Esophagus squamous epithelium (tissue), 5 donors: ENCODE measurements at regions not wholly inside any gene's neighbourhood (a gene's known extent, or its start where the extent isn't known, plus 50 kb on each side); places are given as distances from the start of the nearest gene placed in this dataset.

Source experiments
- DNase-seq: peaks from one replicate; lab custom pipeline; 2025; lab: John Stamatoyannopoulos, UW
- H3K27ac ChIP-seq, 4 donors: fragments of 200-600 bp; sonication (generic); one replicate each; pipeline ENCODE4 v1.5.1; 2016 to 2019; ENCODE audit warnings: mild to moderate bottlenecking in 1 of 4
- H3K27me3 ChIP-seq, 4 donors: fragments of 200-600 bp; sonication (generic); 1 replicate in 3 of 4; 2 replicates in 1 of 4; pipeline versions ENCODE4 v1.5.1 to v1.6.0; 2017 to 2021; ENCODE audit warnings: antibody characterized with exemption in 1 of 4
- H3K36me3 ChIP-seq, 3 donors: fragments of 200-600 bp; sonication (generic); one replicate each; pipeline ENCODE4 v1.5.1; 2016 to 2019
- H3K4me1 ChIP-seq, 3 donors: fragments of 200-600 bp; sonication (generic); one replicate each; pipeline ENCODE4 v1.5.1; 2017 to 2019
- H3K4me3 ChIP-seq, 4 donors: fragments of 200-600 bp; sonication (generic); 1 replicate in 3 of 4; 2 replicates in 1 of 4; pipeline ENCODE4 v1.5.1; 2016 to 2019; ENCODE audit warnings: mild to moderate bottlenecking in 2 of 4, moderate library complexity in 1 of 4
- H3K9me3 ChIP-seq, 3 donors: fragments of 200-600 bp; sonication (generic); one replicate each; pipeline ENCODE4 v1.5.1; 2016 to 2019
- CTCF ChIP-seq, 6 experiments: fragments of 450-650 bp in 4 of 6; fragments of 200-600 bp in 2 of 6; sonication (generic) in 2 of 6; IDR thresholded peaks; one replicate each; pipeline ENCODE4 v1.5.1; 2016 to 2019; ENCODE audit warnings: antibody characterized with exemption in 6 of 6, mild to moderate bottlenecking in 4 of 6, moderate library complexity in 4 of 6
- POLR2A ChIP-seq, 4 donors: fragments of 450-650 bp; IDR thresholded peaks; one replicate each; pipeline ENCODE4 v1.6.1; 2017; ENCODE audit warnings: antibody characterized with exemption in 4 of 4, mild to moderate bottlenecking in 4 of 4, moderate library complexity in 3 of 4
- WGBS, 2 donors: methylation state at CpG; one replicate each; pipeline ENCODE4 v1.1.5; 2018; 5-methylcytosine and 5-hydroxymethylcytosine counted together
- intact Hi-C: fragments of 100-400 bp; cut with DNase I; formaldehyde crosslinking; loops from one replicate; pipeline ENCODE4 v1.15.0; 2022
- donor health status: DM: yes; HTN: yes; CAD: no.

- H3K27ac ChIP-seq = no peak overlapping the region
- H3K36me3 ChIP-seq = no peaks in the 10 kb centered on the region
- DNase-seq = no peak
- no peaks in the 10 kb centered on the region for H3K4me1 ChIP-seq
- no peak for TF ChIP-seq POLR2A (IDR thresholded peaks at IDR 0.05)
- no peak for TF ChIP-seq CTCF (IDR thresholded peaks at IDR 0.05)
- intact Hi-C loops = loop anchor here (10.0 kb wide), 1 partner anchor 48 kb away; no protein-coding TSS in a partner anchor
- 70 to 78% methylated on average over 6 of the region's 6 CpGs for WGBS, 2 donors
- no peaks in the 10 kb centered on the region for H3K9me3 ChIP-seq
- H3K27me3 ChIP-seq = no peaks in the 10 kb centered on the region
- H3K4me3 ChIP-seq = no peak overlapping the region
Observed at GRCh38 chr20:16212790-16213189, 360.5 kb downstream of the KIF16B start.

DNA sequence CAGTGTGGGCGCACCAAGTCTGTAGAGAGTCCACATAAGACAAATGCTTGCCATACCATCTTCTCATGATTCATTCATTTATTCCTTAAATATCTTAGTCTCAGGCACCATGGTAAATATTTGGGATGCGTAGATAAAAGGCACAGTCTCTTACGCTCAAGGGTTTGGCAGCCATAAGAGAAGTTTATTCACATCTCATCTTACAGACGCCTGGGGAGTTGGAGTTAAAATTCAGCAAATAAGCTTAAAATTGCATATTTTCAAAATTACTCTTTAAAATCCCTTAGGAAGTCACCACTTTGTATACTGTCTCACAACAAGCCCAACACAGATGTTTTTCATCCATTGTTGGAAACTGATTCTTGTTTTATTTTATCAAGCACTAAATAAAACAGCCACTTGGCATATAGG is 363.3 kb downstream of the KIF16B start:
- Histone ChIP-seq H3K4me1 (no peaks in the 10 kb centered on the region), H3K4me3 (no peak overlapping the region), H3K9me3 (no peaks in the 10 kb centered on the region), H3K27me3 (no peaks in the 10 kb centered on the region), H3K27ac (no peak overlapping the region), H3K36me3 (no peaks in the 10 kb centered on the region)
- DNase-seq = no peak
- 76% methylated on average over 4 of the region's 4 CpGs for WGBS, 2 donors
- intact Hi-C loops = loop anchor here (10.0 kb wide), 1 partner anchor 45 kb away; no protein-coding TSS in a partner anchor
- no peak for TF ChIP-seq POLR2A (IDR thresholded peaks at IDR 0.05)
- TF ChIP-seq CTCF (IDR thresholded peaks at IDR 0.05) = no peak

GRCh38 chr20:16209357-16209756 is 363.9 kb downstream of the KIF16B start:
- TF ChIP-seq CTCF (IDR thresholded peaks at IDR 0.05) = no peak
- no peak for TF ChIP-seq POLR2A (IDR thresholded peaks at IDR 0.05)
- no peak overlapping the region for H3K4me3 ChIP-seq
- H3K4me1 ChIP-seq = no peaks in the 10 kb centered on the region
- H3K27ac ChIP-seq = no peak overlapping the region
- WGBS, 2 donors = 76% methylated on average over 2 of the region's 2 CpGs; no CpG with 5 or more reads in 1 of the 2 donors
- no peaks in the 10 kb centered on the region for H3K27me3 ChIP-seq
- no peaks in the 10 kb centered on the region for H3K9me3 ChIP-seq
- no peaks in the 10 kb centered on the region for H3K36me3 ChIP-seq
- DNase-seq = no peak
- intact Hi-C loops = no loop called here

DNA sequence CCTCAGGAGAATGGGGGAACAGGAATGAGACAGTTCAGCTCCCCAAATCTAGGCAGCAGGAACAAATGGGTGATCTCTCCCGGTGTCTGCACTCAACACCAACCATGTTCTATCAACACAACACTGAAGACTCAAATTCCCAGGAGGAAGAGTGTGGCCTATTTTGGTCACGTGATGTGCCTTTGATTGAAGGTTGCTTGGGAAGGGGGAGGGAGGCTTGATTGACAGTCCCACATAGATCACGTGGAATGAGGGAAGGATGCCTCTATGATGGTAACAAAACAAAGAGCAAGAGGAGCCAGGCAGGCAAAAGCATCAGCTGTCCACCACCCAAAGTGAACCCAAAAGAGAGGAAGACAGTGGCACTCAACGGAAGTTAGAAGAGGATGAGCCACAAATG is 364.8 kb downstream of the KIF16B start:
- DNase-seq = no peak
- Histone ChIP-seq H3K4me1 (no peaks in the 10 kb centered on the region), H3K9me3 (no peaks in the 10 kb centered on the region), H3K27me3 (no peaks in the 10 kb centered on the region), H3K36me3 (no peaks in the 10 kb centered on the region), H3K27ac (no peak overlapping the region), H3K4me3 (no peak overlapping the region)
- intact Hi-C loops = no loop called here
- TF ChIP-seq POLR2A (IDR thresholded peaks at IDR 0.05) (no peak), CTCF (IDR thresholded peaks at IDR 0.05) (no peak)
- 86 to 88% methylated on average over 4 of the region's 4 CpGs for WGBS, 2 donors

- Histone ChIP-seq H3K9me3 (no peaks in the 10 kb centered on the region), H3K36me3 (no peaks in the 10 kb centered on the region), H3K4me1 (no peaks in the 10 kb centered on the region), H3K27me3 (no peaks in the 10 kb centered on the region), H3K27ac (no peak overlapping the region), H3K4me3 (no peak overlapping the region)
- TF ChIP-seq POLR2A (IDR thresholded peaks at IDR 0.05) (no peak), CTCF (IDR thresholded peaks at IDR 0.05) (no peak)
- intact Hi-C loops = no loop called here
- 48 to 60% methylated on average over 1 to 2 of the region's 3 CpGs for WGBS, 2 donors
- DNase-seq = no peak
Observed at GRCh38 chr20:16206817-16207216, 366.4 kb downstream of the KIF16B start.
